ENCODE measurements at regions not wholly inside any gene's neighbourhood (a gene's known extent, or its start where the extent isn't known, plus 50 kb on each side); places are given as distances from the start of the nearest gene placed in this dataset.

DNA sequence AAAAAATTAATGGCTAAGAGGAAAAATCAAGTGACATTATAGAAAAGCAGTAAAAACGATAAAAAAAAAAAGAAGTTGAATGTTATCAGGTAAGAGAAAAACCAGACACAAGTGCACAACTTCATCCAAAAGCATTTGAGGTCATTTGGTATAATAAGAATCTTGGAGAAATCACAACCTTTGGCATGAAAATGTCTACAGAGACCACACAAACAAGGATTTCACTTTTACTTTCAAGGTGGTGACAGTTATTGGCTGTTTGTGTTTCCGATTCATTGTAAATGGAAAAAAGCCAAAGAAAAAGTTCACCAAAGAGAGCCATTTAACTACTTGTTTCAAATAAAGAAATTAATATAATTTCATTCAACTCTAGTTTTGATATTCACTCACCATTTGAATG, 1193.5 kb downstream of the PCDH9 start:
- TF ChIP-seq, protein P1, sequence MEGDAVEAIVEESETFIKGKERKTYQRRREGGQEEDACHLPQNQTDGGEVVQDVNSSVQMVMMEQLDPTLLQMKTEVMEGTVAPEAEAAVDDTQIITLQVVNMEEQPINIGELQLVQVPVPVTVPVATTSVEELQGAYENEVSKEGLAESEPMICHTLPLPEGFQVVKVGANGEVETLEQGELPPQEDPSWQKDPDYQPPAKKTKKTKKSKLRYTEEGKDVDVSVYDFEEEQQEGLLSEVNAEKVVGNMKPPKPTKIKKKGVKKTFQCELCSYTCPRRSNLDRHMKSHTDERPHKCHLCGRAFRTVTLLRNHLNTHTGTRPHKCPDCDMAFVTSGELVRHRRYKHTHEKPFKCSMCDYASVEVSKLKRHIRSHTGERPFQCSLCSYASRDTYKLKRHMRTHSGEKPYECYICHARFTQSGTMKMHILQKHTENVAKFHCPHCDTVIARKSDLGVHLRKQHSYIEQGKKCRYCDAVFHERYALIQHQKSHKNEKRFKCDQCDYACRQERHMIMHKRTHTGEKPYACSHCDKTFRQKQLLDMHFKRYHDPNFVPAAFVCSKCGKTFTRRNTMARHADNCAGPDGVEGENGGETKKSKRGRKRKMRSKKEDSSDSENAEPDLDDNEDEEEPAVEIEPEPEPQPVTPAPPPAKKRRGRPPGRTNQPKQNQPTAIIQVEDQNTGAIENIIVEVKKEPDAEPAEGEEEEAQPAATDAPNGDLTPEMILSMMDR (IDR thresholded peaks at IDR 0.05; ENCODE audit: low read length), result no peak
- no peak for TF ChIP-seq EZH2phosphoT487 (IDR thresholded peaks at IDR 0.05; ENCODE audit: low read length)
- TF ChIP-seq EZH2 (optimal IDR thresholded peaks at IDR 0.05; ENCODE audit: low read depth, low read length), result no peak

Measured in MM.1S (cell line).